H1 (cell line): ENCODE measurements at regions not wholly inside any gene's neighbourhood (a gene's known extent, or its start where the extent isn't known, plus 50 kb on each side); places are given as distances from the start of the nearest gene placed in this dataset.

ENCODE experiments used
- ASH2L ChIP-seq: fragments of 200-600, 300-600 bp; sonication (generic); IDR thresholded peaks from one replicate; pipeline ENCODE4 v1.7.1; 2017; ENCODE audit warnings: low read length
- BRCA1 ChIP-seq: IDR thresholded peaks from 2 replicates; pipeline ENCODE4 v1.6.1; 2012; ENCODE audit warnings: low read depth, low read length, improper control_type of control experiment
- CTCF ChIP-seq, 3 experiments: IDR thresholded peaks; 1 replicate in 2 of 3; 2 replicates in 1 of 3; pipeline versions ENCODE4 v1.5.1 to v1.6.1; 2011; ENCODE audit warnings: low read length in 3 of 3, mild to moderate bottlenecking in 3 of 3, inconsistent platforms in 2 of 3, low read depth in 1 of 3, moderate library complexity in 1 of 3; ENCODE audit not compliant: insufficient read depth in 1 of 3; ENCODE audit errors: control extremely low read depth in 1 of 3
- JUND ChIP-seq: IDR thresholded peaks from 2 replicates; pipeline ENCODE4 v1.6.1; 2011; ENCODE audit warnings: mild to moderate bottlenecking, improper control_type of control experiment, low read length
- KDM1A ChIP-seq: fragments of 200-600, 300-600 bp; sonication (generic); IDR thresholded peaks from 2 replicates; pipeline ENCODE4 v1.7.1; 2016; ENCODE audit warnings: mild to moderate bottlenecking, low read length, borderline replicate concordance
- RAD21 ChIP-seq, 2 experiments: IDR thresholded peaks in 1 of 2; conservative IDR thresholded peaks in 1 of 2; 2 replicates each; pipeline ENCODE4 v1.6.1; 2011; ENCODE audit warnings: low read depth in 2 of 2, low read length in 2 of 2, improper control_type of control experiment in 1 of 2, inconsistent platforms in 1 of 2, mild to moderate bottlenecking in 1 of 2, moderate library complexity in 1 of 2

- TF ChIP-seq BRCA1 (no peak), JUND (no peak), RAD21 (IDR thresholded peaks at IDR 0.05 in 1 of 2, conservative IDR thresholded peaks at IDR 0.05 in 1 of 2; ENCODE audit: low read depth in 2 of 2, low read length in 2 of 2) (no peak), ASH2L (no peak), CTCF (IDR thresholded peaks at IDR 0.05; ENCODE audit: control extremely low read depth in 1 of 3, insufficient read depth in 1 of 3, low read depth in 1 of 3, low read length in 3 of 3) (no peak), KDM1A (no peak)
Measured at GRCh38 chr19:28606269-28607032, 606.5 kb downstream of the UQCRFS1 start (continued).
